GM12878 (cell line): ENCODE measurements at regions not wholly inside any gene's neighbourhood (a gene's known extent, or its start where the extent isn't known, plus 50 kb on each side); places are given as distances from the start of the nearest gene placed in this dataset.

ENCODE experiments used
- ATAC-seq: fragments of 200-7000 bp; cut with Tn5 transposase; 3 replicates; pipeline ENCODE4 v1.9.1; 2020; ENCODE audit warnings: mild to moderate bottlenecking, moderate library complexity
- BruUV-seq: library from RNA; stranded (reverse); fragments of 400-500 nt; replicated peaks from 2 replicates; lab custom pipeline; 2021; lab: Mats Ljungman, UMichigan
- CTCF ChIA-PET: fragments of 300-600 bp; sonication (Branson Sonifier 250); formaldehyde crosslinking; extraction: SDS; loops from one replicate; lab custom pipeline; 2021; ENCODE audit warnings: inconsistent platforms; lab: Yijun Ruan, JAX
- POLR2A ChIA-PET: fragments of 350-600 bp; formaldehyde crosslinking; extraction: SDS; loops from one replicate; lab custom pipeline; 2021; ENCODE audit warnings: inconsistent platforms; lab: Charles Lee
- RAD21 ChIA-PET: fragments of 300-600 bp; sonication (Branson Sonifier 250); formaldehyde crosslinking; loops from one replicate; lab custom pipeline; 2023; ENCODE audit warnings: antibody characterized with exemption; ENCODE audit not compliant: unreplicated experiment; lab: Charles Lee
- SMC1A ChIA-PET: fragments of 300-600 bp; sonication (Branson Sonifier 250); formaldehyde crosslinking; loops from one replicate; lab custom pipeline; 2023; ENCODE audit not compliant: unreplicated experiment, uncharacterized antibody; lab: Charles Lee
- DNase-seq: peaks from one replicate; pipeline ENCODE4 v3.0.0-alpha.2; 2011; ENCODE audit warnings: low read depth, low spot score
- FAIRE-seq: peaks from 3 replicates; lab custom pipeline; 2011; peaks lifted over from hg19 to GRCh38; lab: Jason Lieb, UNC
- H2AFZ ChIP-seq: 2 replicates; pipeline ENCODE4 v1.6.0; 2011; ENCODE audit warnings: low read depth, low read length, control low read depth; ENCODE audit not compliant: control insufficient read depth
- H3K27ac ChIP-seq: 2 replicates; pipeline ENCODE4 v1.5.1; 2011; ENCODE audit warnings: control low read depth; ENCODE audit not compliant: control insufficient read depth, insufficient read depth
- H3K27me3 ChIP-seq, 2 experiments: replicated peaks in 1 of 2; 2 replicates each; pipeline versions ENCODE4 v1.6.0 to v1.6.1; 2011; ENCODE audit warnings: low read length in 1 of 2; ENCODE audit not compliant: control insufficient read depth in 2 of 2, insufficient read depth in 2 of 2
- H3K36me3 ChIP-seq, 2 experiments: 2 replicates each; pipeline ENCODE4 v1.5.1; 2011; ENCODE audit warnings: low read length in 1 of 2; ENCODE audit not compliant: control insufficient read depth in 2 of 2, insufficient read depth in 2 of 2
- H3K4me1 ChIP-seq: 2 replicates; pipeline ENCODE4 v1.6.1; 2011; ENCODE audit warnings: mild to moderate bottlenecking, low read length, moderate library complexity, mixed read lengths; ENCODE audit not compliant: control insufficient read depth, insufficient read depth
- H3K4me2 ChIP-seq: 2 replicates; pipeline ENCODE4 v1.6.0; 2011; ENCODE audit warnings: control low read depth; ENCODE audit not compliant: control insufficient read depth, insufficient read depth
- H3K4me3 ChIP-seq: fragments of 200-600 bp; sonication (generic); 2 replicates; pipeline ENCODE4 v1.5.1; 2016
- H3K79me2 ChIP-seq: 2 replicates; pipeline ENCODE4 v1.6.0; 2011; ENCODE audit warnings: low read length; ENCODE audit not compliant: control insufficient read depth, insufficient read depth
- H3K9ac ChIP-seq: 2 replicates; pipeline ENCODE4 v1.8.0; 2011; ENCODE audit warnings: low read length, control low read depth, mixed read lengths; ENCODE audit not compliant: control insufficient read depth, insufficient read depth
- H3K9me3 ChIP-seq: replicated peaks from 3 replicates; pipeline ENCODE4 v1.5.1; 2011; ENCODE audit warnings: mild to moderate bottlenecking, low read length; ENCODE audit not compliant: control insufficient read depth, insufficient read depth
- H4K20me1 ChIP-seq: 2 replicates; pipeline ENCODE4 v1.6.0; 2011; ENCODE audit not compliant: control insufficient read depth, insufficient read depth
- BACH1 ChIP-seq: fragments of 450-650 bp; IDR thresholded peaks from 2 replicates; pipeline ENCODE4 v1.6.1; 2017; ENCODE audit warnings: mild to moderate bottlenecking, borderline replicate concordance
- BRCA1 ChIP-seq: IDR thresholded peaks from 2 replicates; pipeline ENCODE4 v1.6.1; 2011; ENCODE audit warnings: low read depth, low read length, improper control_type of control experiment
- CBFB ChIP-seq: IDR thresholded peaks from 2 replicates; pipeline ENCODE4 v1.6.1; 2016; ENCODE audit warnings: antibody characterized with exemption, low read depth
- CBX3 ChIP-seq: fragments of 200-600 bp; sonication (generic); IDR thresholded peaks from 2 replicates; pipeline ENCODE4 v1.6.1; 2016; ENCODE audit warnings: low read depth, borderline replicate concordance
- CEBPB ChIP-seq, 2 experiments: fragments of 150-350 bp in 1 of 2; IDR thresholded peaks; 2 replicates each; pipeline ENCODE4 v1.6.1; 2012 to 2014; ENCODE audit warnings: low read depth in 2 of 2, low read length in 2 of 2, borderline replicate concordance in 1 of 2, inconsistent platforms in 1 of 2
- IRF4 ChIP-seq: IDR thresholded peaks from 2 replicates; pipeline ENCODE4 v1.6.1; 2011; ENCODE audit warnings: low read depth, low read length
- MEF2B ChIP-seq: fragments of 450-650 bp; IDR thresholded peaks from 2 replicates; pipeline ENCODE4 v1.6.1; 2018; ENCODE audit warnings: mild to moderate bottlenecking, moderate library complexity; ENCODE audit not compliant: partially characterized antibody, poor library complexity, severe bottlenecking
- MXI1 ChIP-seq: fragments of 150-350 bp; IDR thresholded peaks from 2 replicates; pipeline ENCODE4 v1.6.1; 2011; ENCODE audit warnings: low read depth, mild to moderate bottlenecking, inconsistent platforms, low read length, improper control_type of control experiment
- NFXL1 ChIP-seq: fragments of 450-650 bp; IDR thresholded peaks from 2 replicates; pipeline ENCODE4 v1.6.1; 2017; ENCODE audit warnings: antibody characterized with exemption, mild to moderate bottlenecking, borderline replicate concordance
- NR2C2 ChIP-seq: IDR thresholded peaks from 2 replicates; pipeline ENCODE4 v1.6.1; 2011; ENCODE audit warnings: borderline replicate concordance, low read depth; ENCODE audit not compliant: control insufficient read depth, insufficient read length
- PAX8 ChIP-seq: fragments of 450-650 bp; IDR thresholded peaks from 2 replicates; pipeline ENCODE4 v1.6.1; 2017; ENCODE audit warnings: mild to moderate bottlenecking, moderate library complexity
- PML ChIP-seq: IDR thresholded peaks from 2 replicates; pipeline ENCODE4 v1.6.1; 2012; ENCODE audit warnings: low read length, inconsistent platforms
- SMAD1 ChIP-seq: fragments of 450-650 bp; IDR thresholded peaks from 2 replicates; pipeline ENCODE4 v1.6.1; 2018; ENCODE audit warnings: mild to moderate bottlenecking, low read depth; ENCODE audit not compliant: partially characterized antibody
- SUZ12 ChIP-seq: fragments of 200-600 bp; sonication (generic); IDR thresholded peaks from one replicate; pipeline ENCODE4 v1.6.1; 2018; ENCODE audit warnings: antibody characterized with exemption, mild to moderate bottlenecking; ENCODE audit not compliant: unreplicated experiment
- WGBS: methylation state at CpG from one replicate; pipeline ENCODE4 v1.1.6; 2016; ENCODE audit warnings: low lambda C conversion rate; ENCODE audit not compliant: insufficient replicate concordance, insufficient coverage; ENCODE audit errors: missing lambda C conversion rate; 5-methylcytosine and 5-hydroxymethylcytosine counted together
- in situ Hi-C: fragments of 300-500 bp; cut with MboI; formaldehyde crosslinking; loops from 9 replicates; pipeline ENCODE4 v1.14.3; 2018; ENCODE audit warnings: mixed read lengths
- intact Hi-C: fragments of 100-400 bp; cut with micrococcal nuclease; formaldehyde crosslinking; loops from one replicate; pipeline ENCODE4 v1.14.2; 2022; ENCODE audit not compliant: unreplicated experiment
- TF ChIP-seq, protein P1 (sequence below): IDR thresholded peaks from 2 replicates; pipeline ENCODE4 v1.6.1; 2011; ENCODE audit warnings: borderline replicate concordance, low read depth, mild to moderate bottlenecking, moderate library complexity, mixed read lengths, low read length; ENCODE audit not compliant: insufficient read depth; ENCODE audit errors: extremely low read length
- TF ChIP-seq, protein P2 (sequence below): fragments of 450-650 bp; IDR thresholded peaks from 2 replicates; pipeline ENCODE4 v1.6.1; 2017; ENCODE audit warnings: mild to moderate bottlenecking, low read depth, inconsistent platforms; ENCODE audit not compliant: poor library complexity, severe bottlenecking
- TF ChIP-seq, protein P3 (sequence below): IDR thresholded peaks from 2 replicates; pipeline ENCODE4 v1.6.1; 2011; ENCODE audit warnings: low read depth, mild to moderate bottlenecking, low read length, moderate library complexity, borderline replicate concordance; ENCODE audit errors: extremely low read depth
- TF ChIP-seq, protein P4 (sequence below): IDR thresholded peaks from 2 replicates; pipeline ENCODE4 v1.6.1; 2011; ENCODE audit warnings: mild to moderate bottlenecking, low read depth, low read length, moderate library complexity; ENCODE audit not compliant: insufficient replicate concordance
- TF ChIP-seq, protein P5 (sequence below): fragments of 450-650 bp; IDR thresholded peaks from 2 replicates; pipeline ENCODE4 v1.6.1; 2017; ENCODE audit warnings: mild to moderate bottlenecking

DNA sequence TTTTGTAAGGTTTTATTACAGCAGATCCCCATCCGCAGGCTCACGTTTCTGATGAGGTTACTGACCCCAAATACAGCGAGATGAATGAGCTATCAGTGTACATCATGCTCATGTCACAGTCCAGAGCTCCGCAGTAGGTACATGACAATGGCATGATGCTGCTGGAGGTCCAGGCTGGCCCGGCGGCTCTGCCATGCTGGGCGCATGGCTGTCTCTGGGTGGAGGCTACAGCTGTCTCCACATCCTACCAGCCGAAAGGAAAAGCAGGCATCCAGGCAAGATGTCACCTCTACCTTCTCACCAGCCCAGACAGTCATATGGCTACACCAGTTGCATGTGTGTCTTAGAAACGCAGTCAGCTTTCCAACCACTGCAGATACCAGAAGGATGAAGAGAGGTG, 90.9 kb upstream of the RNF32 start:
- H3K4me3 ChIP-seq: no peak overlapping the region
- FAIRE-seq (no peak), DNase-seq (no peak), ATAC-seq (no peak)
- ChIA-PET SMC1A (interaction anchor here (0.5 kb wide), 1 partner anchor 332 kb away, joined by 4 read pairs; no protein-coding TSS in a partner anchor), CTCF (interaction anchor here (1.2 kb wide), 1 partner anchor 104 kb away, joined by 4 read pairs; no protein-coding TSS in a partner anchor), RAD21 (no interaction called here), POLR2A (no interaction called here)
- no peaks in the 10 kb centered on the region; the same call in 1 of the 3 replicates for H3K9me3 ChIP-seq
- H4K20me1 ChIP-seq: no peaks in the 10 kb centered on the region
- no peak overlapping the region for H3K27ac ChIP-seq
- H3K4me2 ChIP-seq: no peak overlapping the region
- BruUV-seq: no TSS peak
- H3K9ac ChIP-seq: no peak overlapping the region
- H3K27me3 ChIP-seq: no peaks in the 10 kb centered on the region
- 0 out of 2 replicates have a peak, but pooled peaks cover 3% of the 10 kb centered on the region for H3K4me1 ChIP-seq
- no peaks in the 10 kb centered on the region for H3K36me3 ChIP-seq
- H2AFZ ChIP-seq: no peak overlapping the region
- no peaks in the 10 kb centered on the region for H3K79me2 ChIP-seq
- intact Hi-C loops (loop anchor here (2.0 to 10.0 kb wide), 3 partner anchors 63 to 265 kb away; partner anchors contain the start of gene RNF32), in situ Hi-C loops (no loop called here)
- 59% methylated on average over 9 of the region's 9 CpGs for WGBS
- TF ChIP-seq, protein P1, sequence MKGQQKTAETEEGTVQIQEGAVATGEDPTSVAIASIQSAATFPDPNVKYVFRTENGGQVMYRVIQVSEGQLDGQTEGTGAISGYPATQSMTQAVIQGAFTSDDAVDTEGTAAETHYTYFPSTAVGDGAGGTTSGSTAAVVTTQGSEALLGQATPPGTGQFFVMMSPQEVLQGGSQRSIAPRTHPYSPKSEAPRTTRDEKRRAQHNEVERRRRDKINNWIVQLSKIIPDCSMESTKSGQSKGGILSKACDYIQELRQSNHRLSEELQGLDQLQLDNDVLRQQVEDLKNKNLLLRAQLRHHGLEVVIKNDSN: no peak
- TF ChIP-seq PML (no peak), CBFB (no peak), NR2C2 (no peak), BACH1 (no peak), BRCA1 (no peak), MEF2B (no peak), MXI1 (no peak), PAX8 (no peak), SUZ12 (no peak), SMAD1 (no peak), IRF4 (no peak), CEBPB (IDR thresholded peaks at IDR 0.05; ENCODE audit: borderline replicate concordance in 1 of 2, low read depth in 2 of 2, low read length in 2 of 2) (no peak), NFXL1 (no peak), CBX3 (no peak)
- TF ChIP-seq, protein P2, sequence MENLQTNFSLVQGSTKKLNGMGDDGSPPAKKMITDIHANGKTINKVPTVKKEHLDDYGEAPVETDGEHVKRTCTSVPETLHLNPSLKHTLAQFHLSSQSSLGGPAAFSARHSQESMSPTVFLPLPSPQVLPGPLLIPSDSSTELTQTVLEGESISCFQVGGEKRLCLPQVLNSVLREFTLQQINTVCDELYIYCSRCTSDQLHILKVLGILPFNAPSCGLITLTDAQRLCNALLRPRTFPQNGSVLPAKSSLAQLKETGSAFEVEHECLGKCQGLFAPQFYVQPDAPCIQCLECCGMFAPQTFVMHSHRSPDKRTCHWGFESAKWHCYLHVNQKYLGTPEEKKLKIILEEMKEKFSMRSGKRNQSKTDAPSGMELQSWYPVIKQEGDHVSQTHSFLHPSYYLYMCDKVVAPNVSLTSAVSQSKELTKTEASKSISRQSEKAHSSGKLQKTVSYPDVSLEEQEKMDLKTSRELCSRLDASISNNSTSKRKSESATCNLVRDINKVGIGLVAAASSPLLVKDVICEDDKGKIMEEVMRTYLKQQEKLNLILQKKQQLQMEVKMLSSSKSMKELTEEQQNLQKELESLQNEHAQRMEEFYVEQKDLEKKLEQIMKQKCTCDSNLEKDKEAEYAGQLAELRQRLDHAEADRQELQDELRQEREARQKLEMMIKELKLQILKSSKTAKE: no peak
- TF ChIP-seq, protein P3, sequence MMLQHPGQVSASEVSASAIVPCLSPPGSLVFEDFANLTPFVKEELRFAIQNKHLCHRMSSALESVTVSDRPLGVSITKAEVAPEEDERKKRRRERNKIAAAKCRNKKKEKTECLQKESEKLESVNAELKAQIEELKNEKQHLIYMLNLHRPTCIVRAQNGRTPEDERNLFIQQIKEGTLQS: no peak
- TF ChIP-seq, protein P4, sequence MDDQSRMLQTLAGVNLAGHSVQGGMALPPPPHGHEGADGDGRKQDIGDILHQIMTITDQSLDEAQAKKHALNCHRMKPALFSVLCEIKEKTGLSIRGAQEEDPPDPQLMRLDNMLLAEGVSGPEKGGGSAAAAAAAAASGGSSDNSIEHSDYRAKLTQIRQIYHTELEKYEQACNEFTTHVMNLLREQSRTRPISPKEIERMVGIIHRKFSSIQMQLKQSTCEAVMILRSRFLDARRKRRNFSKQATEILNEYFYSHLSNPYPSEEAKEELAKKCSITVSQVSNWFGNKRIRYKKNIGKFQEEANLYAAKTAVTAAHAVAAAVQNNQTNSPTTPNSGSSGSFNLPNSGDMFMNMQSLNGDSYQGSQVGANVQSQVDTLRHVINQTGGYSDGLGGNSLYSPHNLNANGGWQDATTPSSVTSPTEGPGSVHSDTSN: no peak
- TF ChIP-seq, protein P5, sequence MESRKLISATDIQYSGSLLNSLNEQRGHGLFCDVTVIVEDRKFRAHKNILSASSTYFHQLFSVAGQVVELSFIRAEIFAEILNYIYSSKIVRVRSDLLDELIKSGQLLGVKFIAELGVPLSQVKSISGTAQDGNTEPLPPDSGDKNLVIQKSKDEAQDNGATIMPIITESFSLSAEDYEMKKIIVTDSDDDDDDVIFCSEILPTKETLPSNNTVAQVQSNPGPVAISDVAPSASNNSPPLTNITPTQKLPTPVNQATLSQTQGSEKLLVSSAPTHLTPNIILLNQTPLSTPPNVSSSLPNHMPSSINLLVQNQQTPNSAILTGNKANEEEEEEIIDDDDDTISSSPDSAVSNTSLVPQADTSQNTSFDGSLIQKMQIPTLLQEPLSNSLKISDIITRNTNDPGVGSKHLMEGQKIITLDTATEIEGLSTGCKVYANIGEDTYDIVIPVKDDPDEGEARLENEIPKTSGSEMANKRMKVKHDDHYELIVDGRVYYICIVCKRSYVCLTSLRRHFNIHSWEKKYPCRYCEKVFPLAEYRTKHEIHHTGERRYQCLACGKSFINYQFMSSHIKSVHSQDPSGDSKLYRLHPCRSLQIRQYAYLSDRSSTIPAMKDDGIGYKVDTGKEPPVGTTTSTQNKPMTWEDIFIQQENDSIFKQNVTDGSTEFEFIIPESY: no peak
